Lung (tissue), 11 donors: ENCODE measurements at regions not wholly inside any gene's neighbourhood (a gene's known extent, or its start where the extent isn't known, plus 50 kb on each side); places are given as distances from the start of the nearest gene placed in this dataset.

Experiments
- ATAC-seq: fragments of 200-7000 bp; cut with Tn5 transposase; one replicate; pipeline ENCODE4 v1.9.1; 2020; ENCODE audit warnings: moderate number of reproducible peaks; ENCODE audit not compliant: insufficient read depth, low FRiP score
- DNase-seq, 3 donors: peaks; one replicate each; pipeline ENCODE4 v3.0.0-alpha.2; 2013 to 2017
- H3K27ac ChIP-seq, 2 donors: one replicate each; pipeline ENCODE4 v1.5.1; 2013; ENCODE audit warnings: mild to moderate bottlenecking in 2 of 2, moderate library complexity in 2 of 2, control low read depth in 1 of 2, inconsistent platforms in 1 of 2, low read depth in 1 of 2, low read length in 1 of 2
- H3K27me3 ChIP-seq, 3 donors: one replicate each; pipeline ENCODE4 v1.5.1; 2013; ENCODE audit warnings: low read length in 2 of 3; ENCODE audit not compliant: control insufficient read depth in 3 of 3, insufficient read depth in 3 of 3
- H3K36me3 ChIP-seq, 4 donors: one replicate each; pipeline ENCODE4 v1.5.1; 2013; ENCODE audit warnings: low read length in 4 of 4, mild to moderate bottlenecking in 1 of 4, moderate library complexity in 1 of 4; ENCODE audit not compliant: control insufficient read depth in 4 of 4, insufficient read depth in 4 of 4
- H3K4me1 ChIP-seq, 5 donors: one replicate each; pipeline ENCODE4 v1.5.1; 2013; ENCODE audit warnings: low read length in 5 of 5, mild to moderate bottlenecking in 2 of 5, moderate library complexity in 1 of 5; ENCODE audit not compliant: control insufficient read depth in 5 of 5, insufficient read depth in 5 of 5
- H3K4me3 ChIP-seq: one replicate; pipeline ENCODE4 v1.5.1; 2013; ENCODE audit warnings: mild to moderate bottlenecking, control low read depth, moderate library complexity
- H3K9ac ChIP-seq, 2 donors: one replicate each; pipeline ENCODE4 v1.5.1; 2013; ENCODE audit warnings: low read length in 2 of 2, control low read depth in 1 of 2; ENCODE audit not compliant: insufficient read depth in 1 of 2
- H3K9me3 ChIP-seq, 4 donors: one replicate each; pipeline ENCODE4 v1.5.1; 2013; ENCODE audit warnings: low read length in 3 of 4, mild to moderate bottlenecking in 1 of 4, moderate library complexity in 1 of 4; ENCODE audit not compliant: control insufficient read depth in 4 of 4, insufficient read depth in 3 of 4
- CTCF ChIP-seq: IDR thresholded peaks from 2 replicates; pipeline ENCODE4 v1.5.1; 2012; ENCODE audit warnings: mild to moderate bottlenecking; ENCODE audit errors: control extremely low read depth, extremely low read depth
- WGBS, 2 donors: extraction: QIAGEN DNeasy Blood & Tissue Kit; methylation state at CpG; one replicate each; pipeline ENCODE4 v1.1.7; 2013; 5-methylcytosine and 5-hydroxymethylcytosine counted together
- donor health status: control.
- donor health status: control.
- donor health status: Bipolar disorder and iron deficiency.
- donor health status: healthy.
- donor health status: DM: yes; HTN: yes; CAD: no.

- peak in 2 of 3 donors; percentile 11 to 34 for DNase-seq
- peak; percentile 42 for ATAC-seq
- H3K4me3 ChIP-seq = no peak overlapping the region
- 75 to 86% methylated on average over 4 of the region's 4 CpGs for WGBS, 2 donors
- H3K27ac ChIP-seq = no peak overlapping the region
- no peak for TF ChIP-seq CTCF
- H3K9me3 ChIP-seq = peaks cover 0 to 1% (median 0%) of the 10 kb centered on the region in 4 donors
- H3K27me3 ChIP-seq = no peaks in the 10 kb centered on the region
- H3K36me3 ChIP-seq = no peaks in the 10 kb centered on the region
- peaks cover 0 to 5% (median 0%) of the 10 kb centered on the region in 5 donors for H3K4me1 ChIP-seq
- H3K9ac ChIP-seq = no peak overlapping the region
These were observed 55.9 kb upstream of the BMAL1 start for GRCh38 chr11:13221722-13222121.

GRCh38 chr11:13222285-13222684, 55.3 kb upstream of the BMAL1 start:
- Histone ChIP-seq H3K4me1 (peaks cover 0 to 5% (median 0%) of the 10 kb centered on the region in 5 donors), H3K27me3 (no peaks in the 10 kb centered on the region), H3K9me3 (peaks cover 0 to 1% (median 0%) of the 10 kb centered on the region in 4 donors), H3K27ac (no peak overlapping the region), H3K36me3 (no peaks in the 10 kb centered on the region), H3K4me3 (no peak overlapping the region), H3K9ac (no peak overlapping the region)
- no peak for TF ChIP-seq CTCF
- ATAC-seq = no peak
- WGBS, 2 donors = 83 to 86% methylated on average over 3 of the region's 3 CpGs
- no peak for DNase-seq

- Histone ChIP-seq H3K4me1 (peaks cover 0 to 5% (median 0%) of the 10 kb centered on the region in 5 donors), H3K27me3 (no peaks in the 10 kb centered on the region), H3K36me3 (no peaks in the 10 kb centered on the region), H3K27ac (no peak overlapping the region), H3K4me3 (no peak overlapping the region), H3K9me3 (peaks cover 0 to 1% (median 0%) of the 10 kb centered on the region in 4 donors), H3K9ac (no peak overlapping the region)
- no peak for TF ChIP-seq CTCF
- ATAC-seq (no peak), DNase-seq (no peak)
- WGBS, 2 donors = 53 to 63% methylated on average over 5 of the region's 5 CpGs
These were observed 54.5 kb upstream of the BMAL1 start for GRCh38 chr11:13223112-13223511.

GRCh38 chr11:13224324-13224723, 53.3 kb upstream of the BMAL1 start:
- peaks cover 0 to 12% (median 8%) of the 10 kb centered on the region in 5 donors for H3K4me1 ChIP-seq
- H3K27ac ChIP-seq = no peak overlapping the region
- H3K27me3 ChIP-seq = no peaks in the 10 kb centered on the region
- H3K4me3 ChIP-seq = no peak overlapping the region
- WGBS, 2 donors = 85 to 95% methylated on average over 1 of the region's 1 CpG
- H3K9me3 ChIP-seq = peaks cover 0 to 1% (median 0%) of the 10 kb centered on the region in 4 donors
- no peaks in the 10 kb centered on the region for H3K36me3 ChIP-seq
- H3K9ac ChIP-seq = no peak overlapping the region
- no peak for ATAC-seq
- no peak for DNase-seq
- no peak for TF ChIP-seq CTCF
